GM19328 (cell line): ENCODE measurements at regions not wholly inside any gene's neighbourhood (a gene's known extent, or its start where the extent isn't known, plus 50 kb on each side); places are given as distances from the start of the nearest gene placed in this dataset.
A peak's percentile ranks its signal among the peaks of the same experiment; 100 is the strongest.
"Not testable (repeated sequence)": the region's sequence is repeated elsewhere in the genome, so short reads cannot be mapped to it uniquely, and the experiment has no call there.

Experiments used
- ATAC-seq: cut with Tn5 transposase; IDR thresholded peaks from one replicate; pipeline ENCODE4 v1.9.1; 2021; ENCODE audit warnings: mild to moderate bottlenecking, moderate library complexity; ENCODE audit not compliant: unreplicated experiment

- ATAC-seq = no peak
Observed at GRCh38 chr1:102178480-102178879, 181.8 kb upstream of the OLFM3 start.

DNA sequence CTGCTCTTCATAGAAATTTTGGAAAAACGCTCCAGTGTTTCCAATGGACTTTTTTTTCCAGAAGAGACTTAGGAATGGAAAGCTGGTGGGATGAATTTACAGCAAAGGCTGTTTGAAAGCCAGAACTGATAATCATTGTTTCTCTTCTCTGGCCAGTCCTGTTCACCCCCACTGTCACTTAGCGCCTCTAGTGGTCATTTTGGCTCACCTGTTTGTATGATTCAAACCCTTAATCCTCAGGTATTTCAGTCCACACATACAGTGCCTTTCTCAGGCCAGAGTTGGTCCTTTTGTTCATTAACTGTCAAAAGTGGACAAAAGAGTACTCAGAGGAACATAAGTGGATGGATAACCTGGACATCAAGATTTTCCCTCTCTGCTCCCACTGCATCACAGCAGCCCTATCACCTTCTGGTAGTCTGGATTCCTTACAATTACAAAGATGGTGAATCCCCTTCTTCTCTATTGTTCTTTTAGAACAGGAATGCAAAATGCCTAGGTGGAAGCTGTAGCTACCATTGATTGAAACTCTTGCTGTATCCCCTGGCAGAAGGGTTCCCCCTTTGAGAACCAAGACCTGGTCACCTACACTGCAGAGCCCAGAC is 177.6 kb upstream of the OLFM3 start:
- ATAC-seq = peak; percentile 84

- no peak for ATAC-seq
Observed at GRCh38 chr1:102172200-102172599, 175.5 kb upstream of the OLFM3 start.

- ATAC-seq = no peak
Observed at GRCh38 chr1:102163799-102164198, 167.1 kb upstream of the OLFM3 start.

DNA sequence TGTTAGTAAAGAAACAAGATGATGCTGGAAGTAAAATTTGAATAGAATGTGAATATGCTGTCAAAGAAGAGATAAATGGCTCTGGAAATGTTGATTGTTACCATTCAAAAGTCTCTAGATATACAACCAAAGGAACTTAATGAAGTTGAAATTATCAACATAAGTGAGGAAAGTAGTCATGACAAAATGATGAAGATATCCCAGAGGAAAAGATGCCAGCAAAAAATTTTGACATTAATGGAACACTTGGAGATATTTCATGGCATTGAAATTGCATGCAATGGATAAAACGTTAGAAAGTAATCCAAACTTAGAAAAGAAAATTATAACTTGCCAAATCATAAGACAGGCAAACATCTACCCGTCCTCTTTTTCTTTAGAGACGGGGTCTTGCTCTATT is 154.5 kb upstream of the OLFM3 start:
- ATAC-seq = no peak

GRCh38 chr1:102120910-102121309 is 124.2 kb upstream of the OLFM3 start:
- no peak for ATAC-seq

DNA sequence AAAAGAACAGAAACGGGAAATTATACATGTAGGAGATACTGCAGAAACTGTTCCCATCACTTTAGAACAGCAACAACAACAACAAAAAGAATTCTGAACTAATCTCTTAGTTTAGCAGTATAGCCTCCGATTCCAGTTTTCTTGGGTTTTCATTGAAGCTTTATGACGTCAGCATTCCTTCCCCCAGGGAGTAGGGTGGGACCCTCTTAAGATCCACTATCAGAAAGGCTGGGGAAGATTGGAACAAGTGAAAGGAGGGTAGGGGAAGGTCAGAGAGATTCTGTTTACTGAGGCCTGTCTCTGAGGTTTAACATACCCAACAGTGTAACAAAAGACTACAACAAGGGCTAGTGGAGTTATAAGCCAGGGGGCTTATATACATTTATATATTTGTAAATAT is 121.4 kb upstream of the OLFM3 start:
- ATAC-seq = no peak

GRCh38 chr1:102110586-102110985 is 113.9 kb upstream of the OLFM3 start:
- no peak for ATAC-seq

- not testable (repeated sequence) for ATAC-seq
Observed at GRCh38 chr1:102109493-102109892, 112.8 kb upstream of the OLFM3 start.

- no peak for ATAC-seq
Observed at GRCh38 chr1:102107441-102107840, 110.7 kb upstream of the OLFM3 start.

DNA sequence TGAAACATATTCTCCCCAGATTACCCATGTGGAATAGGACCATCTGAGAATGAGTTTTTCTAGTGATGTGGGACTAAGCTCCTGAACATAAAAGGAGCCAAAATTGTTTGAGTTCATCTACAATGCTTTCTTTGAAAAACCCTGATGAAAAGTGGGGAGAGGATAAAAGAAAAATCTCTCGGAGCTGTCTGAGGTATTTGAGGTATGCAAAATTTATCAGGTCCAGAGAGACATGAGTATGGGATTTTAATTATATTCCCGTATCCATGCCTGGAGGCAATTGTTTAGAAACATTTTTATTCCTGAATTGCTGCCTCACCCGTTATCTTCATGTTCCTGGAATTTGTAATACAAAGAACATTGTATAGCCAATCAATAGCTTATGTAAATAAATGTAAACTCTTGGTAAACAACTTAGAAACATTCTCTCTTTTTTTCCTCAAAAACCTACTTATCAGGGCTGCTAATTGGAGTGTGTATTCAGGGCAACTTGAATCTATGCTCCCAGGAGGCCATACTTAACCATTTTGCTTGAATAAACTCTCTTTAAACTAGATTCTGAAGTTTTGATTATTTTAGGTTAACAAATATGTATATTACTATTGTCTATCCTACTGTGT is 109.3 kb upstream of the OLFM3 start:
- no peak for ATAC-seq

DNA sequence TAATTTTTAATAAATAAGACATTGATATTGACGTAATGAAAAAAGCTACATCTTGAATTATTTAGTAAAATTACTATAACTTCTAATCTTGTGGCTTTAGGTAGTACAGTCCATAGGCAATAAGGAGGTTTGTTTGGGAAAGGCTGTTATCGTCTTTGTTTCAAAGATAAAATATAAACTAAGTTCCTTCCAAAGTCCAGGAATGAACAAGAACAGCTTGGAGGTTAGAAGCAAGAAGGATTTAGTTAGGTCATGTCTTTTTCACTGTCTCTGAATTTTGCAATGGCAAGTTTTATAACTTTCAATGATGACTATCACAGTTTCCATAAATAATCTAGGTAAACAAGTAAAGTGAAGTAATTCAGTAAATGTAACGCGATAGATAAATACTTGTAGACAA is 106.9 kb upstream of the OLFM3 start:
- no peak for ATAC-seq

GRCh38 chr1:102102276-102102780 is 105.6 kb upstream of the OLFM3 start:
- no peak for ATAC-seq

DNA sequence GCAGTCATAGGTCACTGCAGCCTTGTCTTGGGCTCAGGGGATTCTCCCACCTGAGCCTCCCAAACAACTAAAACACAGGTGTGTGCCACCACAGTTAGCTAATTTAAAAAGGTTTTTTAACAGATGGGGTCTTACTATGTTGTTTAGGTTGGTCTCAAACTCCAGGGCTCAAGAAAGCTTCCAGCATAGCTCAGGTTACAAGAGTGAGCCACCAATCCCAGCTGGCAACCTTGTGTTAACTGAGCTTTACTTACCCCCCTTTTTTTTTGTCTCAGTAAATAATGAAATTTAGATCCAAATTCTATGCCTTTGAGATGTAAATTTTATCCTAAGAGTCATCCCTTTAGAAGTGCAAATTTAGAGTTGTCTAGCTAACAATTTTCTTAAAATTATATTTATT is 103.9 kb upstream of the OLFM3 start:
- ATAC-seq = no peak

GRCh38 chr1:102099916-102100315 is 103.2 kb upstream of the OLFM3 start:
- no peak for ATAC-seq

GRCh38 chr1:102098536-102098935 is 101.8 kb upstream of the OLFM3 start:
- ATAC-seq = no peak

DNA sequence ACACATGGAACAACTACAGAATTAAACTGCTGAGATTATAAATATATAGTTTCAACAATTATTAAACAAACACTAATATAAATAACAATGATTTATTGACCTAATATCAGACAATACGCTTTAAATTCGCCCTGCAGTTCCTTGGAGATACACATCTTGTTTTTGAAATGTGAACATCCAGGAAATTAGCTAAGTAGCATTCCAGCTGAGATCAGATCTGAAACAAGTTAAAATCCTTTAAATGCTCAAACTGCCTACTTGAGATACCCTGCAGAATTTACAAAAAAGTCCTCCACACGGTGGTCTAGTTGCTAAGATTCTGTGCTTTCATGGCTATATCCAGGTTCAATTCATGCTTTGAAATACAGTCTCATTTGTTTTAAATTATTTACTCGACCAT is 101.4 kb upstream of the OLFM3 start:
- ATAC-seq = no peak

DNA sequence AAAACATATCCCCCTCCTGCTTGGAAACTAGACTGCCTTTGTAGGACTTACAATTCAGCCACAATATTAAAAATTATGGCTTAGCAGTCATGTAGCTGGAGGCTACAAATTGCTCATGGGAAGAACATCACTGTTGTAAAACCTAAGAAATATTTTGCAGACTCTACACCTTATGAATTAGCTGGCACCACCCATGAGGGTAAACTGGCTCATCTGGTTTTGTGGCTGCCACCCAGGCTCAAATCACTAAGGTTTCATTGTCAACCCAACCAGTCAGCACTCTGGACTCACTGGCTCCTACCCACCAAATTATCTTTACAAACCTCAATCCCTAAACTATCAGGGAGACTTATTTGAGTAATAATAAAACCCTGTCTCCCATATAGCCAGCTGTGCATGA is 100.7 kb upstream of the OLFM3 start:
- no peak for ATAC-seq

DNA sequence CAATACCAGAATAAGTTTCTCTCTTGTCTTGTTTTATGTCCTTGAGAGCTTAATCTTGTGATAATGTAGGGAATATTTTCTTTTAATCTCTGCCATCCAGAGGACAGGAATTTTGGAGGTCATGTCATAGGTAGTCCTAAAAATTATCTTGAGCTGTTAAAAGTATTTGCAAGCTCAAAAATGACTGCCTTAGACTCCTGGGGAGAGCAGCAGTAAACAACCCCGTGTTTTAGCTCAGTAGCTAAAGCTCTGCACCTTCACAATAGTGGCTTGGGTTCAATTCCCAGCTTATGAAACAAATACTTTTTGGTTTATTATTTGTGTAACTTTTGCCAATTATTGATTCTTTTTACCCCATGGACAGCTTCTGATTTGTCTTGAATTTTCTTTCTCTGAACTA is 99.4 kb upstream of the OLFM3 start:
- ATAC-seq = no peak

DNA sequence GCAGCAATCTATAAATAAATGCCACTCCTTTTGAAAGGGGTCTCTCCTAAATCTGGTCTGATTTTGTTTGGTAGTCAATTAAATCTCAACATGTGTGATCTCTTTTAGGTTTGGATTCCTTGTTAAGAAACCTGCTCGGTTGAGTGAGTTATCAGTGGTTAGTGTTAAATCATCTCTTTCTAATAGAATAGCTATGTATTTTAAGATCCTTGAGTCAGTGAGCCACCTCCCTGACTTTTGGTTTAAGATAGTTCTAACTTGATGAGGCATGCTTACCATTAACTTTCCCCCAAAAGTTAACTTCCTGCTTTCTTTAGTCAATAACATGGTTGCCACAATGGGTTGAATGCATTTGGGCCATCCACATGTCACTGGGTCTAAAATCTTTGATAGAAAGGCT is 93.1 kb upstream of the OLFM3 start:
- ATAC-seq = no peak

- no peak for ATAC-seq
Observed at GRCh38 chr1:102085896-102086295, 89.2 kb upstream of the OLFM3 start.

- no peak for ATAC-seq
Observed at GRCh38 chr1:102084771-102085535, 88.2 kb upstream of the OLFM3 start.
